GM12878 (cell line): ENCODE measurements at regions not wholly inside any gene's neighbourhood (a gene's known extent, or its start where the extent isn't known, plus 50 kb on each side); places are given as distances from the start of the nearest gene placed in this dataset.

Experiments used
- ATAC-seq: fragments of 200-7000 bp; cut with Tn5 transposase; 3 replicates; pipeline ENCODE4 v1.9.1; 2020; ENCODE audit warnings: mild to moderate bottlenecking, moderate library complexity
- BruUV-seq: library from RNA; stranded (reverse); fragments of 400-500 nt; replicated peaks from 2 replicates; lab custom pipeline; 2021; lab: Mats Ljungman, UMichigan
- CTCF ChIA-PET: fragments of 300-600 bp; sonication (Branson Sonifier 250); formaldehyde crosslinking; extraction: SDS; loops from one replicate; lab custom pipeline; 2021; ENCODE audit warnings: inconsistent platforms; lab: Yijun Ruan, JAX
- POLR2A ChIA-PET: fragments of 350-600 bp; formaldehyde crosslinking; extraction: SDS; loops from one replicate; lab custom pipeline; 2021; ENCODE audit warnings: inconsistent platforms; lab: Charles Lee
- RAD21 ChIA-PET: fragments of 300-600 bp; sonication (Branson Sonifier 250); formaldehyde crosslinking; loops from one replicate; lab custom pipeline; 2023; ENCODE audit warnings: antibody characterized with exemption; ENCODE audit not compliant: unreplicated experiment; lab: Charles Lee
- SMC1A ChIA-PET: fragments of 300-600 bp; sonication (Branson Sonifier 250); formaldehyde crosslinking; loops from one replicate; lab custom pipeline; 2023; ENCODE audit not compliant: unreplicated experiment, uncharacterized antibody; lab: Charles Lee
- DNase-seq: peaks from one replicate; pipeline ENCODE4 v3.0.0-alpha.2; 2011; ENCODE audit warnings: low read depth, low spot score
- FAIRE-seq: peaks from 3 replicates; lab custom pipeline; 2011; peaks lifted over from hg19 to GRCh38; lab: Jason Lieb, UNC
- H2AFZ ChIP-seq: 2 replicates; pipeline ENCODE4 v1.6.0; 2011; ENCODE audit warnings: low read depth, low read length, control low read depth; ENCODE audit not compliant: control insufficient read depth
- H3K27ac ChIP-seq: 2 replicates; pipeline ENCODE4 v1.5.1; 2011; ENCODE audit warnings: control low read depth; ENCODE audit not compliant: control insufficient read depth, insufficient read depth
- H3K27me3 ChIP-seq, 2 experiments: replicated peaks in 1 of 2; 2 replicates each; pipeline versions ENCODE4 v1.6.0 to v1.6.1; 2011; ENCODE audit warnings: low read length in 1 of 2; ENCODE audit not compliant: control insufficient read depth in 2 of 2, insufficient read depth in 2 of 2
- H3K36me3 ChIP-seq, 2 experiments: 2 replicates each; pipeline ENCODE4 v1.5.1; 2011; ENCODE audit warnings: low read length in 1 of 2; ENCODE audit not compliant: control insufficient read depth in 2 of 2, insufficient read depth in 2 of 2
- H3K4me1 ChIP-seq: 2 replicates; pipeline ENCODE4 v1.6.1; 2011; ENCODE audit warnings: mild to moderate bottlenecking, low read length, moderate library complexity, mixed read lengths; ENCODE audit not compliant: control insufficient read depth, insufficient read depth
- H3K4me2 ChIP-seq: 2 replicates; pipeline ENCODE4 v1.6.0; 2011; ENCODE audit warnings: control low read depth; ENCODE audit not compliant: control insufficient read depth, insufficient read depth
- H3K4me3 ChIP-seq: fragments of 200-600 bp; sonication (generic); 2 replicates; pipeline ENCODE4 v1.5.1; 2016
- H3K79me2 ChIP-seq: 2 replicates; pipeline ENCODE4 v1.6.0; 2011; ENCODE audit warnings: low read length; ENCODE audit not compliant: control insufficient read depth, insufficient read depth
- H3K9ac ChIP-seq: 2 replicates; pipeline ENCODE4 v1.8.0; 2011; ENCODE audit warnings: low read length, control low read depth, mixed read lengths; ENCODE audit not compliant: control insufficient read depth, insufficient read depth
- H3K9me3 ChIP-seq: replicated peaks from 3 replicates; pipeline ENCODE4 v1.5.1; 2011; ENCODE audit warnings: mild to moderate bottlenecking, low read length; ENCODE audit not compliant: control insufficient read depth, insufficient read depth
- H4K20me1 ChIP-seq: 2 replicates; pipeline ENCODE4 v1.6.0; 2011; ENCODE audit not compliant: control insufficient read depth, insufficient read depth
- CREM ChIP-seq: IDR thresholded peaks from 2 replicates; pipeline ENCODE4 v1.6.1; 2014; ENCODE audit warnings: antibody characterized with exemption, low read depth
- EGR1 ChIP-seq, 2 experiments: IDR thresholded peaks; 1 replicate in 1 of 2; 2 replicates in 1 of 2; pipeline ENCODE4 v1.6.1; 2011 to 2012; ENCODE audit warnings: low read depth in 2 of 2, low read length in 2 of 2, borderline replicate concordance in 1 of 2, mild to moderate bottlenecking in 1 of 2, moderate library complexity in 1 of 2
- EP300 ChIP-seq, 2 experiments: fragments of 150-350 bp in 1 of 2; IDR thresholded peaks; 2 replicates each; pipeline ENCODE4 v1.6.1; 2011 to 2012; ENCODE audit warnings: low read depth in 2 of 2, low read length in 2 of 2, borderline replicate concordance in 1 of 2, improper control_type of control experiment in 1 of 2, inconsistent platforms in 1 of 2; ENCODE audit not compliant: control insufficient read depth in 1 of 2
- ETV6 ChIP-seq, 2 experiments: fragments of 450-650 bp in 1 of 2; IDR thresholded peaks in 1 of 2; conservative IDR thresholded peaks in 1 of 2; 2 replicates each; pipeline ENCODE4 v1.6.1; 2014; ENCODE audit warnings: antibody characterized with exemption in 1 of 2, borderline replicate concordance in 1 of 2, low read depth in 1 of 2, mild to moderate bottlenecking in 1 of 2, moderate library complexity in 1 of 2
- MTA2 ChIP-seq: fragments of 450-650 bp; IDR thresholded peaks from 2 replicates; pipeline ENCODE4 v1.6.1; 2016; ENCODE audit warnings: low read depth, mild to moderate bottlenecking, moderate library complexity
- NFXL1 ChIP-seq: fragments of 450-650 bp; IDR thresholded peaks from 2 replicates; pipeline ENCODE4 v1.6.1; 2017; ENCODE audit warnings: antibody characterized with exemption, mild to moderate bottlenecking, borderline replicate concordance
- NFYB ChIP-seq: IDR thresholded peaks from 2 replicates; pipeline ENCODE4 v1.6.1; 2011; ENCODE audit warnings: low read depth, mild to moderate bottlenecking, low read length, improper control_type of control experiment, moderate library complexity; ENCODE audit not compliant: insufficient read depth
- NR2C1 ChIP-seq: fragments of 450-650 bp; IDR thresholded peaks from 2 replicates; pipeline ENCODE4 v1.6.1; 2017; ENCODE audit warnings: antibody characterized with exemption, mild to moderate bottlenecking, moderate library complexity
- RAD51 ChIP-seq: fragments of 450-650 bp; IDR thresholded peaks from 2 replicates; pipeline ENCODE4 v1.6.1; 2016; ENCODE audit warnings: moderate library complexity, mild to moderate bottlenecking, inconsistent platforms
- WGBS: methylation state at CpG from one replicate; pipeline ENCODE4 v1.1.6; 2016; ENCODE audit warnings: low lambda C conversion rate; ENCODE audit not compliant: insufficient replicate concordance, insufficient coverage; ENCODE audit errors: missing lambda C conversion rate; 5-methylcytosine and 5-hydroxymethylcytosine counted together
- in situ Hi-C: fragments of 300-500 bp; cut with MboI; formaldehyde crosslinking; loops from 9 replicates; pipeline ENCODE4 v1.14.3; 2018; ENCODE audit warnings: mixed read lengths
- intact Hi-C: fragments of 100-400 bp; cut with micrococcal nuclease; formaldehyde crosslinking; loops from one replicate; pipeline ENCODE4 v1.14.2; 2022; ENCODE audit not compliant: unreplicated experiment
- TF ChIP-seq, protein P1 (sequence below): fragments of 450-650 bp; formaldehyde crosslinking; IDR thresholded peaks from 2 replicates; pipeline ENCODE4 v1.4.0; 2020; ENCODE audit warnings: mild to moderate bottlenecking, moderate library complexity
- TF ChIP-seq, protein P2 (sequence below): IDR thresholded peaks from 2 replicates; pipeline ENCODE4 v1.6.1; 2012; ENCODE audit warnings: low read depth, low read length, improper control_type of control experiment
- TF ChIP-seq, protein P3 (sequence below): fragments of 450-650 bp; IDR thresholded peaks from 2 replicates; pipeline ENCODE4 v1.6.1; 2017; ENCODE audit warnings: antibody characterized with exemption, mild to moderate bottlenecking, moderate library complexity

DNA sequence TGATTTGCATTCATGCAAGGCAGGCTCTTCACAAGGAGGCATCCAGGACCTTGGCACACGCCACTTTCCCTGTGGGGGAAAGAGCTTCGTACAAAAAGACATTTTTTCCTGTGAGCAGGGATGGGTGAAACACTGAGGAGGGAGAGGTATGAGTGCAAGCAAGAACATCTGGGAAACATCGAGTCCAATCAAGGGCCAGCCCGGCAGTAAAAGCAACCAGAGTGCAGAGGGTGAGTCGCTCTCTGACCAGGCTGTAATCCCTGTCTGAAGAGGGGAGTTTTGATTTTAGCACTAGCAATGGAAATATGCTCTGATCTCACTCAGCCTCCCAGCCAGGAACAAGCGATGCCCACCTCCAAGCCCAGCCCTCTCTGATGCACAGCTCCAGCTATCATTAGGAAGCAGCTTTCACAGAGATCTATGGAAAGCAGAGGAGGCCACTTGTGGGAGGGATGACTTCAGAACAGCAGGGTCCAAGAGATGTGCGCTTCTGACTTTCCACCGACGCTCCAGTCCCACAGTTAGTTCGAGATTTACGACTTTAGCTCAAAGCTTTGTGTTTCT lies 211.0 kb upstream of the ADAMTS16 start:
- H3K4me2 ChIP-seq: no peak overlapping the region
- no peaks in the 10 kb centered on the region for H4K20me1 ChIP-seq
- no peaks in the 10 kb centered on the region for H3K79me2 ChIP-seq
- POLR2A ChIA-PET: no interaction called here
- no peaks in the 10 kb centered on the region for H3K36me3 ChIP-seq
- H3K9ac ChIP-seq: no peak overlapping the region
- FAIRE-seq: no peak
- no peaks in the 10 kb centered on the region for H3K9me3 ChIP-seq
- RAD21 ChIA-PET: no interaction called here
- no peak for ATAC-seq
- in situ Hi-C loops: no loop called here
- no peaks in the 10 kb centered on the region for H3K4me1 ChIP-seq
- no TSS peak for BruUV-seq
- no peak overlapping the region for H3K4me3 ChIP-seq
- no peak overlapping the region for H3K27ac ChIP-seq
- no peaks in the 10 kb centered on the region for H3K27me3 ChIP-seq
- H2AFZ ChIP-seq: no peak overlapping the region
- DNase-seq: no peak
- no peak for TF ChIP-seq NR2C1
- no peak for TF ChIP-seq NFXL1
- no peak for TF ChIP-seq MTA2
- TF ChIP-seq NFYB: no peak
- no peak for TF ChIP-seq CREM
- TF ChIP-seq, protein P1, sequence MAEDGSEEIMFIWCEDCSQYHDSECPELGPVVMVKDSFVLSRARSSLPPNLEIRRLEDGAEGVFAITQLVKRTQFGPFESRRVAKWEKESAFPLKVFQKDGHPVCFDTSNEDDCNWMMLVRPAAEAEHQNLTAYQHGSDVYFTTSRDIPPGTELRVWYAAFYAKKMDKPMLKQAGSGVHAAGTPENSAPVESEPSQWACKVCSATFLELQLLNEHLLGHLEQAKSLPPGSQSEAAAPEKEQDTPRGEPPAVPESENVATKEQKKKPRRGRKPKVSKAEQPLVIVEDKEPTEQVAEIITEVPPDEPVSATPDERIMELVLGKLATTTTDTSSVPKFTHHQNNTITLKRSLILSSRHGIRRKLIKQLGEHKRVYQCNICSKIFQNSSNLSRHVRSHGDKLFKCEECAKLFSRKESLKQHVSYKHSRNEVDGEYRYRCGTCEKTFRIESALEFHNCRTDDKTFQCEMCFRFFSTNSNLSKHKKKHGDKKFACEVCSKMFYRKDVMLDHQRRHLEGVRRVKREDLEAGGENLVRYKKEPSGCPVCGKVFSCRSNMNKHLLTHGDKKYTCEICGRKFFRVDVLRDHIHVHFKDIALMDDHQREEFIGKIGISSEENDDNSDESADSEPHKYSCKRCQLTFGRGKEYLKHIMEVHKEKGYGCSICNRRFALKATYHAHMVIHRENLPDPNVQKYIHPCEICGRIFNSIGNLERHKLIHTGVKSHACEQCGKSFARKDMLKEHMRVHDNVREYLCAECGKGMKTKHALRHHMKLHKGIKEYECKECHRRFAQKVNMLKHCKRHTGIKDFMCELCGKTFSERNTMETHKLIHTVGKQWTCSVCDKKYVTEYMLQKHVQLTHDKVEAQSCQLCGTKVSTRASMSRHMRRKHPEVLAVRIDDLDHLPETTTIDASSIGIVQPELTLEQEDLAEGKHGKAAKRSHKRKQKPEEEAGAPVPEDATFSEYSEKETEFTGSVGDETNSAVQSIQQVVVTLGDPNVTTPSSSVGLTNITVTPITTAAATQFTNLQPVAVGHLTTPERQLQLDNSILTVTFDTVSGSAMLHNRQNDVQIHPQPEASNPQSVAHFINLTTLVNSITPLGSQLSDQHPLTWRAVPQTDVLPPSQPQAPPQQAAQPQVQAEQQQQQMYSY: no peak
- no peak for TF ChIP-seq ETV6 (conservative IDR thresholded peaks at IDR 0.05 in 1 of 2, IDR thresholded peaks at IDR 0.05 in 1 of 2; ENCODE audit: borderline replicate concordance in 1 of 2, low read depth in 1 of 2)
- TF ChIP-seq EGR1 (IDR thresholded peaks at IDR 0.05; ENCODE audit: borderline replicate concordance in 1 of 2, low read depth in 2 of 2, low read length in 2 of 2): no peak
- TF ChIP-seq, protein P2, sequence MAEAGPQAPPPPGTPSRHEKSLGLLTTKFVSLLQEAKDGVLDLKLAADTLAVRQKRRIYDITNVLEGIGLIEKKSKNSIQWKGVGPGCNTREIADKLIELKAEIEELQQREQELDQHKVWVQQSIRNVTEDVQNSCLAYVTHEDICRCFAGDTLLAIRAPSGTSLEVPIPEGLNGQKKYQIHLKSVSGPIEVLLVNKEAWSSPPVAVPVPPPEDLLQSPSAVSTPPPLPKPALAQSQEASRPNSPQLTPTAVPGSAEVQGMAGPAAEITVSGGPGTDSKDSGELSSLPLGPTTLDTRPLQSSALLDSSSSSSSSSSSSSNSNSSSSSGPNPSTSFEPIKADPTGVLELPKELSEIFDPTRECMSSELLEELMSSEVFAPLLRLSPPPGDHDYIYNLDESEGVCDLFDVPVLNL: no peak
- TF ChIP-seq RAD51: no peak
- TF ChIP-seq, protein P3, sequence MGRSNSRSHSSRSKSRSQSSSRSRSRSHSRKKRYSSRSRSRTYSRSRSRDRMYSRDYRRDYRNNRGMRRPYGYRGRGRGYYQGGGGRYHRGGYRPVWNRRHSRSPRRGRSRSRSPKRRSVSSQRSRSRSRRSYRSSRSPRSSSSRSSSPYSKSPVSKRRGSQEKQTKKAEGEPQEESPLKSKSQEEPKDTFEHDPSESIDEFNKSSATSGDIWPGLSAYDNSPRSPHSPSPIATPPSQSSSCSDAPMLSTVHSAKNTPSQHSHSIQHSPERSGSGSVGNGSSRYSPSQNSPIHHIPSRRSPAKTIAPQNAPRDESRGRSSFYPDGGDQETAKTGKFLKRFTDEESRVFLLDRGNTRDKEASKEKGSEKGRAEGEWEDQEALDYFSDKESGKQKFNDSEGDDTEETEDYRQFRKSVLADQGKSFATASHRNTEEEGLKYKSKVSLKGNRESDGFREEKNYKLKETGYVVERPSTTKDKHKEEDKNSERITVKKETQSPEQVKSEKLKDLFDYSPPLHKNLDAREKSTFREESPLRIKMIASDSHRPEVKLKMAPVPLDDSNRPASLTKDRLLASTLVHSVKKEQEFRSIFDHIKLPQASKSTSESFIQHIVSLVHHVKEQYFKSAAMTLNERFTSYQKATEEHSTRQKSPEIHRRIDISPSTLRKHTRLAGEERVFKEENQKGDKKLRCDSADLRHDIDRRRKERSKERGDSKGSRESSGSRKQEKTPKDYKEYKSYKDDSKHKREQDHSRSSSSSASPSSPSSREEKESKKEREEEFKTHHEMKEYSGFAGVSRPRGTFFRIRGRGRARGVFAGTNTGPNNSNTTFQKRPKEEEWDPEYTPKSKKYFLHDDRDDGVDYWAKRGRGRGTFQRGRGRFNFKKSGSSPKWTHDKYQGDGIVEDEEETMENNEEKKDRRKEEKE: no peak
- TF ChIP-seq EP300 (IDR thresholded peaks at IDR 0.05; ENCODE audit: borderline replicate concordance in 1 of 2, control insufficient read depth in 1 of 2, low read depth in 2 of 2, low read length in 2 of 2): no peak
- TF ChIP-seq, all 136 proteins: peak for 0
- intact Hi-C loops: no loop called here
- CTCF ChIA-PET: no interaction called here
- SMC1A ChIA-PET: interaction anchor here (1.0 kb wide), 1 partner anchor 10 kb away, joined by 5 read pairs; no protein-coding TSS in a partner anchor
- WGBS: 35% methylated on average over 11 of the region's 11 CpGs
